ENCODE measurements at regions not wholly inside any gene's neighbourhood (a gene's known extent, or its start where the extent isn't known, plus 50 kb on each side); places are given as distances from the start of the nearest gene placed in this dataset.
"Not testable (repeated sequence)": the region's sequence is repeated elsewhere in the genome, so short reads cannot be mapped to it uniquely, and the experiment has no call there.

DNA sequence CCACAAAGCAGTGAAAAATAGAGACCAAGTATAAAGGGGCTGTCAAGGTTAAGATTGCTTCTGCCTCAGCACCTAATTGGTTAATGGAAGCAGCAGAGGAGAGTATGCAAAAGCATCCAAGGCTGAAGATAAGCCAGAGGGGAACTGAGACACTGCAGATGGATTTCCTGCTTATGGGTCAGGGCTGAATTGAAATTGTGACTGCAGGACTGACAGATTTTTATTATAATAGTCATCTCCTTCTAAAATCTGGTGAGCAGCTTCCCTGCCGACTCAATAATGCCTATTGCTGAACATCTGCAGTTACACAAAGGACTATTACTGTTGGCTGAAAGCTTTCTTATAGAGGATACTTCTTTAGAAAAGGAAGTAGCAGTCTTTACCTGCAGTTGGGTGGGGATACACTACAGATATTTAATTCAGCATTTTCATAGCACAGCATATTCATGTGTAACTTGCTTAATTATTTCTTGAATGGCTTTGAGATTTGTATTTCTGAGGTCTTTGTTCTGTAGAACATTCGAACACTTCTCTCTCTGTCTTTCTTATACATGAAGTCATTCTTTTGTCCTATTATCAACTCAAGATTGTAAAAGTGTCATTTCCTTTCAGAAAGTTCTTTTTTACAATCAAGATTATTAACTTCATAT lies 363.0 kb upstream of the RIOK2 start:
- DNase-seq, result no peak

DNA sequence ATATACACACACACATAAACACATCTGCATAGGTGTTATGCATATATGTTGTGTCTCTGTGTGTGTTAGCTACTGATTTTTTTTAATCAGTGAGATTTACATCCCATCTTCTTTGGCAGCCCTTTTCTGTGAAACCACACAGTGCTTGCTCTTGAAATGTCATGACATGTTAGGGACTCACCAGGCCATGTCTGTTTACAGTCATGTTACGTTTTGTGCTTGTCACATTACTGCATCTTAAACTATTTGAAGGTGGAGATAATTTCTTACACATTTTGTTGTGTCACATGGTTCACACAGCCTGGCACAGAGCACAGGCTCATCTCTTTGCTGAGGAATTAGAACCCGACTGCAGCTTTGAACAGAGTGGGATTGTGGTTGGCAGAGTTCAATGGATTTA lies 364.4 kb upstream of the RIOK2 start:
- no peak for DNase-seq

DNA sequence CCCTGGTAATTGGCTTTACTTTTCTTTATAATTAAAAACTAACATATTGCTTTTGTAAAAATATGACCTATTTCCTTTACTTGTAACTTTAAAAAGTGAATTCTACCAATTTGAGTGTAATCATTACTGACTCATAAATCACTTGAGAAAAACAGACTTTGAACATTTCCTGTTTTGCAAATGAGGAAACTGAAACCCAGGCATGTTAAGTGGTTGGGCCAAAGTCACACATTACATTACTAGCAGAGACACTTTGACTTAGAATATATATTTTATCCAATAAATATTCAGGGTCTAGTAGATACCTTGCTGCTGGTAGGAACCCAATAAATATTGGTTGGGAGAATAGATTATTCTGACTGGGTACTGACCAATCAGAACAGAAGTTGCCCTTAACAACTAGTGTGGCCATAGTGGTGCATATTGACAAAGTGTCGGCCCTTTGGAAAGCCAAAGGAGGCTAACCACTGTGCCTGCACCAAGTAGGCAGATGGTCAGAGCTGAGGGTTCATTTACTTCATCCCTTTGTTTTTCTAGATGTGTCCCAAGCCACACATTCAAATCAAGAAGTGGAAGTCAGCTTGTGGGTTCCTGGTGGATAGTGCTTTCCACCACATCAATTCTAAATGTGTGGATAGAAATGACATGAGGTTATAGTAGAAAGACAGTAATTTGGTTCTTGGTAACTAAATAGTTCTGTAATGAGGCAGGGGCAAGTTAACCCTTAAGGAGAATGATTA lies 365.1 kb upstream of the RIOK2 start:
- no peak for DNase-seq

DNA sequence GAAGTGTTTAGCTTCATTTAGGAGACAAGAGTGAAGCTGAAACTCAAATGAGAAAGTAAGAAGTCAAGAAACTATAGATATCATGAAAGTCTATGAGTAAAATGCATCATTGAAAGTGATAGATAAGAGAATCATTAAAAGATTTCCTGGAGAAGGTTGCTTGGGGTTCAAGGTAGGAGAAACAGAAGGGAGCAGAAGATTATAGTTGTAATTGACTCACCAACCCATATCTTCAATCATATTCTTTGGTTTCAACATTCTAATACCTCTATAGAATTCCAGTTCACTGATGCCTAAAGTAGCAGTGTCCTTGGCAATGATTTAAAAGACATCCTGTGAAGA lies 365.7 kb upstream of the RIOK2 start:
- no peak for DNase-seq

- no peak for DNase-seq
These were observed 366.4 kb upstream of the RIOK2 start for GRCh38 chr5:97549496-97549895.

DNA sequence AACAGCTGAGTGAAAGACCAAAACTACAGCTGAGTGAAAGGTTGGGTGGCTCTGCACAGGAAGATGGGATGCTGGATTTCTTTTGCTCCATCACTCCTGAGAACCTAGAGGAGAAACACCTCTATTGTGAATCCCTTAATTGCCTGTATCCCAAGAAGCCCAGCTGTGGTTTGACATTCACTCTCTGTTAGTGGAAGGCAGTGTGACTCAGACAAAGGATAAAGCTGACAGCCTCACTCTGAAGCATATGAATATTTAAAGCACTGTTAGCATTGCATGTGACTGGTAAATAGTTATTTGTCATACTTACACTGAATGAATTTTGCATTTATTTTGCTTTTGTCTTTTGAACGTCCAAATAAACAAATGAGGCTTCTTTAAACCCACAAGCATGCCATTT lies 367.1 kb upstream of the RIOK2 start:
- no peak for DNase-seq

DNA sequence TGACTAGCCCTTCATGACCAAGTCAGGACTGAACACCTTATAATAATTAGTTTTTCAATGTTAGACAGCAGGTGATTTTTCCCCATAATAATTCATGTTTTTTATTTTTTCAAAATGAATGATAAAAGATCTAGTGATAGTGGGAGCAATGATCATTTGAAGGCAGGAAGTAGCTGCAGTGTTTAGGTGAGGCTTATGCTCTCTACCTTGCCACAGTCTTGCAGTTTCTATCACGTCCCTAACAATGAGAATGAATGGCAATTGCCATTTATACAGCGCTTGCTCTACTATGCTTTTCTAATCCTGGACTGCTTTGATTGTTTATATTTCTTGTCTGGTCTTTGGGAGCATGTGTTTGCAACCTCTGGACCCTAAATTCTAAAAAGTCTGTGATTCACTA lies 367.8 kb upstream of the RIOK2 start:
- DNase-seq, result no peak

- no peak for DNase-seq
These were observed 370.8 kb upstream of the RIOK2 start for GRCh38 chr5:97553604-97554452.

DNA sequence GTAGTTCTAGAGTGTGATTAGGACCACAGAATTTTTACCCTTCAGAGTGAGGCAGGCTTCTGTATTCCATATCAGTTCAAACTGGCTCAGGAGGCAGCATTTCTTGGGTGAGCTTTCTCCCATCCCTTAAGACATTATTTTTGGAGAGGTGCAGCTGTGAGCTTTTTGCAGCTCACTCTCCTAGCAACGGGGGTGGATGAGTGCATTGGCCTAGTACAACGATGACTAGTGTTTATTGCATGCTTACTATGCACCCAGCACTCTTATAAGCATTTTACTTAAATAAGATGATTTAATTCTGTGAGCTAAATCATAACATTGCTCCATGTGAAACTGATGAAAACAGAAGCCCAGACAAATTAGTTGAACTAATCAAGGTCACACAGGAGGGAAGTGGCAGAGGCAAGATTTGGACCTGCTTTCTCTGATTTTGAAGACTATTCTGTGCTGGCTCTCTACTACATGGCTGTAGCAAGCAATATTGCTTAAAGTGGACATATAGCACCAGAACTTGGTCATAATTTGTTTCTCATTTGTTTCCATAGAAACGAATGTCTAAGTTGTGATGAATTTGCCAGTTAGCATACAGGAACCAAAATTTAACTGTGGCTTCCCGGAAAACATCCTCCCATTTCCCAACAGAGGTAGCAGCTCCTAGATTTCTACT lies 372.1 kb upstream of the RIOK2 start:
- DNase-seq, result no peak

- DNase-seq, result no peak
These were observed 372.6 kb upstream of the RIOK2 start for GRCh38 chr5:97555644-97555981.

DNA sequence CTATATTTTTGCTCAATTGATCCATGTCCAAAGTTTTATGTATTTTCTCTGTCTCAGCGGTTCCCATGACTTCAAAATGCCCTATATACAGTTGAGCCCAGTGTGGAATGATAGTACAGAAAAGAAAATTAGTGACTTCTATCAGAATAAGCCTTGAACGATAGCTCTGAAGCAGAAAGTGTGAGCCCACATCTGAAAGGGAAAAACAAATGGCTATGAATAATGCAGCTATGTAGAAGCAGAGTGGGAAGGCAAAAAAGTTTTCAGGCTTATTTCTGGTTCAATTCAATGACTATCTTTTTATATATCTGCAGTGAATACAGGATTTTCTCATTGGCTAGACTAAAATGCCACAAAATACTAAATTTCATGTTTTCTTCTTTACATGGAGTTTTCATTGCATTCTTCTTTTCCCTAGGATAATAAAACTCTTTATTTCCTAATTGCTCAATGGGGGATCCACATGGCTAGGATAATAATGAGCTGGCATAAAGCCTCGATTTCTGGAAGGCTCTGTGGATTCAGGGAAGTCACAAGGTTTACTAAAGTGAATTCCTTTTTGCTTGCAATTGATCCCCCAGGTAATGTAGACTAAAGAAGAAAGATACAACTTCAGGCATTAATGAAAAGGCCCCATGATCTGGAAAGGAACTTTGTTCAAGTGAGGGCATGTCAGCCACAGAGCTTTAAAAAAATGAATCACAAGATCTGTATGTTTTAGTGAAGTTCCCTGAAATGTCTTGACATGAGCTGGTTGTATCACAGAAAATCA lies 377.0 kb upstream of the RIOK2 start:
- DNase-seq, result no peak

DNA sequence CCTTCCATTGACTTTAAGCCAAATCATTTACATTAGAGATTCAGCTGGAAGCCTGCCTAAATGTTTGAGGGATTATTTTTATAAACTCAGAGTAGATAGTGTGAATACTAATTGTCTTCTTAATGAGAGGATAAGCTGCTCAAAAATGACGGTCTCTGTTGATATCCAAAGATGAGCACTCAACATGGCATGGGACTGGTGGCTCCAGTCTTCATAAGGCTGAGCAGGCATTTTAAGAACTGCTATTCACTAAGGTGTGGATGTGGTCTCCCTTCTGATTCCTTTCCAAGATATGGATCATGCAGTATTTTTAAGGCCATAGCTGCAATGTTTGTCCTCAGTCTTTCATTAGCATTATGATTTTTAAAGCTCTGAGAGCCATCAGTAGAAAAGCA lies 377.5 kb upstream of the RIOK2 start:
- no peak for DNase-seq

DNA sequence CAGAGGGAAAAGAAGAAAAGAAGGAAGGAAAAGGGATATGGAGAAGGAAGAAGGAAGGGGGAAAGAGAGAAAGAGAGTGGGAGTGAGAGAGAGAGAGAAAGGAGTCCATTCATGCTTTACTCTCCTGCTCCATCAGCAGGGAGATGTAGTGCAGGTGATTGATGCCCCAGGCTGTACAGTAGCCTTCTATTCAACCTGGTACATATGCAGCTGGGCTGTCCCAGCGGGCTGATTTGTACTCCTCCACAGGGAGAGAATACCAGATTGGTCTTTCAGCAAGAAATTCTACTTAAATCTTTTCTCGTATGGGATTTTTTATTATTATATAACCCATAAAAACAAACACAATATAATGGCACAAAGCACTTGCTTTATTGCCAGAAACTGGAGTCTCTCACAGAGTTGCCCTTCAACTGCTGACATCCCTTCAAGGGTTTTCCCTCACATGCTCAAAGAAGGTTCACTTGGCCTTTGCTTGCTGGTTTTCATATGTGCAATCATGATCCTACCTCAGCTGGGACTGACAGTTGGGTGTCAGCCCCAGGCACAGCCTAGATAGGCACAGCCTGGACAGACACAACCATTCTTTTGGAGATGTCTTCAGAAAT lies 380.1 kb upstream of the RIOK2 start:
- DNase-seq, result no peak

DNA sequence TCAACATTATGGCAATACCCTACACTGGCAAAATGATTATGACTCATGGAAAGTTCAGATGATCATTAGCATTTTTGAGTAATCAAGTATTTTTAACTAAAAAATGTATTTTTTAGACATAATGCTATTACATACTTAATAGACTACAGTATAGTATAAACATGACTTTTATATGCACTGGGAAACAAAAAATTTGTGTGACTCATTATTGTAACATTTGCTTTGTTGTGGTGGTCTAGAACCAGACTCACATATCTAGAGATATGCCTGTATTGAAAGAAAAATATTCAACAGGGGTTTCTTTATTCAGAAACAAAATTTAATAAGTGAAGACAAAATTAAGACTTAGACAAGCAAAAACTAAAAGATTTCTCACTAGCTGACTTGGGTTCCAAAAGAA lies 385.3 kb upstream of the RIOK2 start:
- no peak for DNase-seq

DNA sequence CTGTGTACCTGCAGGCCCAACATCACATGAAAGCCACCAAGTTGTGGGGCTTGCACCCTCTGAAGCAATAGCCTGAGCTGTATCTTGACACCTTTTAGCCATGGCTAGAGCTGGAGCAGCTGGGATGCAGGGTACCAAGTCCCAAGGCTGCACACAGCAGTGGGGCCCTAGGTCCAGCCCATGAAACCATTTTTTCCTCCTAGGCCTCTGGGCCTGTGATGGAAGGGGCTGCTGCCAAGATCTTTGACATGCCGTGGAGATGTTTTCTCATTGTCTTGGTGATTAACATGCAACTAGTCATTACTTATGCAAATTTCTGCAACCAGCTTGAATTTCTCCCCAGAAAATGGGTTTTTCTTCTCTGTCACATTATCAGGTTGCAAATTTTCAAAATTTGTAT lies 387.2 kb upstream of the RIOK2 start:
- DNase-seq, result no peak

- DNase-seq, result no peak
These were observed 392.3 kb upstream of the RIOK2 start for GRCh38 chr5:97575322-97575721.

- no peak for DNase-seq
These were observed 393.9 kb upstream of the RIOK2 start for GRCh38 chr5:97576956-97577355.

GRCh38 chr5:97579977-97580376 lies 396.9 kb upstream of the RIOK2 start:
- not testable (repeated sequence) for DNase-seq

DNA sequence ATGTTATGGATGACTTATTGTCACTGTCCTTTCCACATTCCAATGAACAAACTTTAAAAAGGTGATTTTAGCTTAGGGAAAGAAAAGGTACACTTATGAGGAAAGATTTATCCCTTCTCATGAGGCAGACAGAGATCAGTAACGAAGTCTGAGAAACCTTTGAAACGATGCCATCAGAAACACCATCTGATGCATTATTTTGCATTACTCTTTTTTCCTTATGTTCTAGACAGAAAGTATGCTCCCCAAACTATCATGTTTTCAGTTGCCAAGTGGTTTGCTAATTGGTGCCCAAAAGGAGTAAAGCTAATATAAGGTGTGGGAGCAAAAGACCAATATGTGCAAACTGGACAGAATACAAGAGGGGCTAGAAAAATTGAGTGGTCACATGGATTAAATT lies 397.7 kb upstream of the RIOK2 start:
- no peak for DNase-seq

DNA sequence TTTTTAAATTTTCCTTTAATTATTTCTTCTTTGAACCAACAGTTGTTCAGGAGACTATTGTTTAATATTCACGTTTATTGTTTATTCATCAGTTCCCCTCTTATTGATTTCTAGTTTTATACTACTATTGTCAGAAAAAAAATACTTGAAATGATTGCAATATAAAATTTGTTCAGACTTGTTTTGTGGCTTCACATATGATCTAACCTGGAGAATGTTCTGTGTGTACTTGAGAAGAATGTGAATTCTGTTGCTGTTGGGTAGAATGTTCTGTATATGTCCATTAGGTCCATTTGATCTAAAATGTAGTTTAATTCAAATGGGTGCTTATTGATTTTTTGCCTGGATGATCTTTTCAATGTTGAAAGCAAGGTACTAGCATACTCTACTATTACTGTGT lies 408.7 kb upstream of the RIOK2 start:
- DNase-seq, result no peak

GRCh38 chr5:97600486-97600885 lies 417.4 kb upstream of the RIOK2 start:
- DNase-seq, result no peak

- DNase-seq, result no peak
These were observed 418.6 kb upstream of the RIOK2 start for GRCh38 chr5:97601651-97602050.
